SK-N-SH treated with all-trans-retinoic acid at 6 μM for 48 hours (cell line): ENCODE measurements at regions not wholly inside any gene's neighbourhood (a gene's known extent, or its start where the extent isn't known, plus 50 kb on each side); places are given as distances from the start of the nearest gene placed in this dataset.

ENCODE experiments used
- ATAC-seq: fragments of 200-7000 bp; cut with Tn5 transposase; 3 replicates; pipeline ENCODE4 v1.9.1; 2020; ENCODE audit warnings: mild to moderate bottlenecking, moderate library complexity
- ARNTL ChIP-seq: fragments of 450-650 bp; formaldehyde crosslinking; IDR thresholded peaks from 2 replicates; pipeline ENCODE4 v1.5.0; 2020; ENCODE audit warnings: low read depth, mild to moderate bottlenecking, moderate library complexity, borderline replicate concordance
- BACH2 ChIP-seq: fragments of 250-450 bp; sonication (Bioruptor Pico); IDR thresholded peaks from 2 replicates; pipeline ENCODE4 v1.9.0; 2021; ENCODE audit warnings: mild to moderate bottlenecking, borderline replicate concordance
- CSDC2 ChIP-seq: fragments of 250-450 bp; sonication (Bioruptor Pico); IDR thresholded peaks from 2 replicates; pipeline ENCODE4 v1.5.0; 2020; ENCODE audit warnings: mild to moderate bottlenecking, moderate library complexity
- ESRRG ChIP-seq: fragments of 250-450 bp; sonication (Bioruptor Pico); IDR thresholded peaks from 2 replicates; pipeline ENCODE4 v1.6.1; 2021; ENCODE audit warnings: mild to moderate bottlenecking
- GLIS3 ChIP-seq: fragments of 250-450 bp; sonication (Bioruptor Pico); IDR thresholded peaks from 2 replicates; pipeline ENCODE4 v1.5.0; 2020; ENCODE audit warnings: mild to moderate bottlenecking, moderate library complexity
- ISL1 ChIP-seq: fragments of 250-450 bp; sonication (Bioruptor Pico); IDR thresholded peaks from 2 replicates; pipeline ENCODE4 v2.1.2; 2022; ENCODE audit warnings: mild to moderate bottlenecking, moderate library complexity
- RARB ChIP-seq: fragments of 250-450 bp; sonication (Bioruptor Pico); IDR thresholded peaks from 2 replicates; pipeline ENCODE4 v1.8.0; 2021; ENCODE audit warnings: mild to moderate bottlenecking, moderate library complexity
- SNAI2 ChIP-seq: fragments of 250-450 bp; sonication (Bioruptor Pico); IDR thresholded peaks from 2 replicates; pipeline ENCODE4 v1.5.0; 2020; ENCODE audit warnings: mild to moderate bottlenecking, moderate library complexity
- TCF4 ChIP-seq: fragments of 250-450 bp; sonication (Bioruptor Pico); IDR thresholded peaks from 2 replicates; pipeline ENCODE4 v1.8.0; 2021; ENCODE audit warnings: mild to moderate bottlenecking, moderate library complexity, borderline replicate concordance
- TOX ChIP-seq: fragments of 250-450 bp; sonication (Bioruptor Pico); IDR thresholded peaks from 2 replicates; pipeline ENCODE4 v1.8.0; 2021; ENCODE audit warnings: mild to moderate bottlenecking, moderate library complexity, borderline replicate concordance
- TSHZ2 ChIP-seq: fragments of 250-450 bp; sonication (Bioruptor Pico); IDR thresholded peaks from 2 replicates; pipeline ENCODE4 v1.5.0; 2020; ENCODE audit warnings: mild to moderate bottlenecking, moderate library complexity
- ZC3H10 ChIP-seq: fragments of 250-450 bp; sonication (Bioruptor Pico); IDR thresholded peaks from 2 replicates; pipeline ENCODE4 v1.5.1; 2021; ENCODE audit warnings: mild to moderate bottlenecking, moderate library complexity
- ZFP3 ChIP-seq: fragments of 250-450 bp; sonication (Bioruptor Pico); IDR thresholded peaks from 2 replicates; pipeline ENCODE4 v1.5.0; 2020; ENCODE audit warnings: mild to moderate bottlenecking, moderate library complexity
- ZFP30 ChIP-seq: fragments of 450-650 bp; formaldehyde crosslinking; IDR thresholded peaks from 2 replicates; pipeline ENCODE4 v1.5.0; 2022; ENCODE audit warnings: mild to moderate bottlenecking, moderate library complexity
- ZNF565 ChIP-seq: fragments of 450-650 bp; formaldehyde crosslinking; conservative IDR thresholded peaks from 2 replicates; pipeline ENCODE4 v1.5.0; 2020; ENCODE audit warnings: low read depth, mild to moderate bottlenecking, moderate library complexity
- ZNF70 ChIP-seq: fragments of 450-650 bp; formaldehyde crosslinking; IDR thresholded peaks from 2 replicates; pipeline ENCODE4 v1.5.0; 2020; ENCODE audit warnings: mild to moderate bottlenecking, moderate library complexity
- TF ChIP-seq, protein P1 (sequence below): fragments of 250-450 bp; sonication (Bioruptor Pico); IDR thresholded peaks from 2 replicates; pipeline ENCODE4 v1.5.1; 2020; ENCODE audit warnings: low read depth, mild to moderate bottlenecking, moderate library complexity
- TF ChIP-seq, protein P2 (sequence below): fragments of 250-450 bp; sonication (Bioruptor Pico); IDR thresholded peaks from 2 replicates; pipeline ENCODE4 v1.8.0; 2021; ENCODE audit warnings: low read depth, mild to moderate bottlenecking, moderate library complexity, borderline replicate concordance

DNA sequence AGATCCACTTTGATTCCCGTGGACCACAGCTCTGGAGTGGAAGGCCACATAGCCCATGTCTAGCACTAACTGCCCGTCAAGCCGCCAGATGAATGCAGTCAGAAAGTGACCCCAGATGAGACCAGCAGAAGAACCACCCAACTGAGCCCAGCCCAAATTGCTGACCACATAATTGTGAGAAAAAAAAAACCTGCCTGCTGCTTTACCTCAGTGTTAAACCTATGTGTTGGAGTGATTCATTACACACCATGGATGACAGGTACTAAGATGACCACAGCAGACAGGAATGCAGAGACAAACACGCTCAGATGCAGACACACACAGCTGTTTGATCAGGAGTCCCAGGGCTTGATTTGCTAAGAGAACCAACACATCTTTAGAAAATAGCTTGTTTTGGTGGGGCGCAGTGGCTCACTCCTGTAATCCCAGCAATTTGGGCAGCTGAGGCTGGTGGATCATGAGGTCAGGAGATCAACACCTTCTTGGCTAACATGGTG lies 168.1 kb upstream of the PPP2R2D start:
- TF ChIP-seq CSDC2 = no peak
- no peak for TF ChIP-seq ARNTL (CRISPR knock-in tag)
- no peak for TF ChIP-seq ZFP3
- TF ChIP-seq ZC3H10 = no peak
- TF ChIP-seq ISL1 = no peak
- no peak for ATAC-seq

DNA sequence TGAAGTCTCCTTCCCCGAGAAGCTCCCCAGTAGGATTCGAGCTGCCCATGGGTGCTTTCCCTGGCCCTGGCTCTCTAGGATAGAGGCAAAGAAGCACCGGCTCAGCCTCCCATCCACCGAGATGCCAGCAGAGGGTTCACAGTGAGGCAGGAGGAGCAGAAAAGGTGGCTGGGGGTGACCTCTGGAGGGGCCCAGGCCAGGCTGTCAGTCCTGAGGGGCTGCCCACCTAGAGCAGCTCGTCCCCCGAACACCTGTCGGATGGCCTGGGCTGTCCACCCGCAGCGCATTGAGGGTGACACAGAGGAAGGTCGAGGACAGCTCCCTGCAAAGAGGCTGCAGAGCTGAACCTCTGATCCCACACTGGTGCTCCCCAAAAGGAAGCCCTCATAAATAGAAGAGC lies 167.2 kb upstream of the PPP2R2D start:
- ATAC-seq = no peak
- no peak for TF ChIP-seq RARB (CRISPR knock-in tag)
- TF ChIP-seq GLIS3 (CRISPR knock-in tag) = no peak
- TF ChIP-seq, protein P1, sequence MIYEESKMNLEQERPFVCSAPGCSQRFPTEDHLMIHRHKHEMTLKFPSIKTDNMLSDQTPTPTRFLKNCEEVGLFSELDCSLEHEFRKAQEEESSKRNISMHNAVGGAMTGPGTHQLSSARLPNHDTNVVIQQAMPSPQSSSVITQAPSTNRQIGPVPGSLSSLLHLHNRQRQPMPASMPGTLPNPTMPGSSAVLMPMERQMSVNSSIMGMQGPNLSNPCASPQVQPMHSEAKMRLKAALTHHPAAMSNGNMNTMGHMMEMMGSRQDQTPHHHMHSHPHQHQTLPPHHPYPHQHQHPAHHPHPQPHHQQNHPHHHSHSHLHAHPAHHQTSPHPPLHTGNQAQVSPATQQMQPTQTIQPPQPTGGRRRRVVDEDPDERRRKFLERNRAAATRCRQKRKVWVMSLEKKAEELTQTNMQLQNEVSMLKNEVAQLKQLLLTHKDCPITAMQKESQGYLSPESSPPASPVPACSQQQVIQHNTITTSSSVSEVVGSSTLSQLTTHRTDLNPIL = no peak
- no peak for TF ChIP-seq ZFP3
- no peak for TF ChIP-seq ISL1
- no peak for TF ChIP-seq SNAI2 (CRISPR knock-in tag)
- TF ChIP-seq CSDC2 = no peak
- no peak for TF ChIP-seq ZNF70 (CRISPR knock-in tag)
- no peak for TF ChIP-seq TOX
- TF ChIP-seq, protein P2, sequence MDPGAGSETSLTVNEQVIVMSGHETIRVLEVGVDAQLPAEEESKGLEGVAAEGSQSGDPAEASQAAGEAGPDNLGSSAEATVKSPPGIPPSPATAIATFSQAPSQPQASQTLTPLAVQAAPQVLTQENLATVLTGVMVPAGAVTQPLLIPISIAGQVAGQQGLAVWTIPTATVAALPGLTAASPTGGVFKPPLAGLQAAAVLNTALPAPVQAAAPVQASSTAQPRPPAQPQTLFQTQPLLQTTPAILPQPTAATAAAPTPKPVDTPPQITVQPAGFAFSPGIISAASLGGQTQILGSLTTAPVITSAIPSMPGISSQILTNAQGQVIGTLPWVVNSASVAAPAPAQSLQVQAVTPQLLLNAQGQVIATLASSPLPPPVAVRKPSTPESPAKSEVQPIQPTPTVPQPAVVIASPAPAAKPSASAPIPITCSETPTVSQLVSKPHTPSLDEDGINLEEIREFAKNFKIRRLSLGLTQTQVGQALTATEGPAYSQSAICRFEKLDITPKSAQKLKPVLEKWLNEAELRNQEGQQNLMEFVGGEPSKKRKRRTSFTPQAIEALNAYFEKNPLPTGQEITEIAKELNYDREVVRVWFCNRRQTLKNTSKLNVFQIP = no peak
- no peak for TF ChIP-seq ARNTL (CRISPR knock-in tag)
- TF ChIP-seq BACH2 (CRISPR knock-in tag) = no peak
- TF ChIP-seq TSHZ2 (CRISPR knock-in tag) = no peak

DNA sequence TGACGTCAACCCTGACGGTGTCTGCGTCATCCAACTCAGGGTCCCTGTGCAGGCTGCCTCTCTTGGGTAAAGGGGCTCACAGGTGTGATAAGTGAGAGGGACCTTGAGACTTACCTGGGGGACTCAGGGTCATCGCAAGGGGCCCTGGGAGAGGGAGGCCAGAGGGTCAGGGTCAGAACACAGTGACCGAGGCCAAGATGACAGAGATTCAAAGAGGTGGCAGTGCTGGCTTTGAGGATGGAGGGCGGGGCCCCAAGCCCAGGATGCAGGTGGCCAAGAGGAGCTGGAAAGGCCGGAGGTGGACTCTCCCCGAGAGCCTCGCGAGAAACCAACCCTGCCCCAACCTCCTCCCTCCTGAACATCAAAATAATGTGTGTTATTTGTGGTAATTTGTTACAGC lies 165.2 kb upstream of the PPP2R2D start:
- no peak for ATAC-seq
- no peak for TF ChIP-seq TCF4 (CRISPR knock-in tag)

DNA sequence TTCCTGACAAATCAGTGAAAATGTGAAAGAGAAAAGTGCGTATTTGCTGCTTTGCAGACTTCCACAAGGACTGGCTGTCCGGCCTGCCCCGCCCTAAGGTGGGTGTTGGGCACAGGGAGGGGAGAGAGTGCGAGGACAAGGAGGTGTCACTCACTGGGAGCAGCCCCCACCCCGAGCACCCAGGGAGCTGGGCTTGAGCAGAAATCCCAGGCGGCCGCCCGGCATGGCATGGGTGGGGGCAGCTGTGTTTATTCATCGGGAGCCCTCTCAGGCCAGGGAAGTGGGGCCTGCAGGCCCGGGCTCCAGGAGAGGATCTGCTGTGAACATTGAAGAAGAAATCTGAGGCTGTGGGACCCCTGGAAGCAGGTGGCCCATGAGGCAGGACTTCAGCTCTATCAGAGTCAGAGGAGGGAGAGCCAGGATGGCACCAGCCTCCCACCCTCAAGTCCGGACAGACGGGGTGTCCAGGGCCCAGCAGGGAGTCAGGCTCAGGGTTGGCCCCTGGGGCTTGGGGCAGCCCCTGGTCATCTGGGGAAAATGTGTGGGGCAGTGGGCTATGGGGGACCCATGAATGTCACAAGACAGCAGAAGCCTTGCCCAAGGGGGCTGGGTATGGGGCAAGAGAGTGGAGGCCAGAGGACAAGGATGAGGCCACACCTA lies 164.4 kb upstream of the PPP2R2D start:
- TF ChIP-seq ZFP30 (CRISPR knock-in tag) = no peak
- TF ChIP-seq ZC3H10 = no peak
- TF ChIP-seq ARNTL (CRISPR knock-in tag) = no peak
- no peak for TF ChIP-seq ESRRG (CRISPR knock-in tag)
- TF ChIP-seq, protein P2 = no peak
- TF ChIP-seq ZNF565 = no peak
- no peak for TF ChIP-seq TSHZ2 (CRISPR knock-in tag)
- no peak for ATAC-seq
